H9 (cell line): ENCODE measurements at regions not wholly inside any gene's neighbourhood (a gene's known extent, or its start where the extent isn't known, plus 50 kb on each side); places are given as distances from the start of the nearest gene placed in this dataset.

Source experiments
- DNase-seq: peaks from one replicate; pipeline ENCODE4 v3.0.0-alpha.2; 2017
- H2AFZ ChIP-seq: one replicate; pipeline ENCODE4 v1.6.1; 2013; ENCODE audit warnings: mild to moderate bottlenecking, low read length, control low read depth, moderate library complexity
- H2AK5ac ChIP-seq: 2 replicates; pipeline ENCODE4 v1.6.1; 2013; ENCODE audit warnings: low read length, control low read depth, mixed read lengths; ENCODE audit not compliant: insufficient read length
- H2BK120ac ChIP-seq: one replicate; pipeline ENCODE4 v1.6.1; 2013; ENCODE audit warnings: low read depth, mild to moderate bottlenecking, low read length, control low read depth, inconsistent platforms; ENCODE audit not compliant: poor library complexity, severe bottlenecking
- H2BK12ac ChIP-seq: 2 replicates; pipeline ENCODE4 v1.6.1; 2013; ENCODE audit warnings: low read length, control low read depth, mixed read lengths, low read depth; ENCODE audit not compliant: insufficient read length
- H2BK15ac ChIP-seq: 2 replicates; pipeline ENCODE4 v1.6.1; 2013; ENCODE audit warnings: low read depth, low read length, control low read depth
- H2BK20ac ChIP-seq: one replicate; pipeline ENCODE4 v1.6.1; 2013; ENCODE audit warnings: low read depth, mild to moderate bottlenecking, low read length, control low read depth, inconsistent platforms; ENCODE audit not compliant: poor library complexity, severe bottlenecking
- H2BK5ac ChIP-seq: 2 replicates; pipeline ENCODE4 v1.6.1; 2013; ENCODE audit warnings: low read length, control low read depth, mixed read lengths; ENCODE audit not compliant: insufficient read length
- H3K14ac ChIP-seq: 2 replicates; pipeline ENCODE4 v1.6.1; 2013; ENCODE audit warnings: low read length, control low read depth; ENCODE audit not compliant: insufficient read depth
- H3K18ac ChIP-seq: 2 replicates; pipeline ENCODE4 v1.6.1; 2013; ENCODE audit warnings: low read depth, mild to moderate bottlenecking, mixed read lengths, low read length, control low read depth; ENCODE audit not compliant: insufficient read length
- H3K23ac ChIP-seq: 2 replicates; pipeline ENCODE4 v1.6.1; 2013; ENCODE audit warnings: low read length, control low read depth, mixed read lengths, low read depth; ENCODE audit not compliant: insufficient read length
- H3K23me2 ChIP-seq: 2 replicates; pipeline ENCODE4 v1.6.1; 2013; ENCODE audit warnings: low read depth, mild to moderate bottlenecking, mixed read lengths, low read length, control low read depth; ENCODE audit not compliant: insufficient read length, poor library complexity, severe bottlenecking
- H3K27ac ChIP-seq: 2 replicates; pipeline ENCODE4 v1.5.1; 2013; ENCODE audit warnings: low read length, control low read depth, mixed read lengths, low read depth; ENCODE audit not compliant: insufficient read length
- H3K27me3 ChIP-seq: 2 replicates; pipeline ENCODE4 v1.6.1; 2013; ENCODE audit warnings: low read length, control low read depth, inconsistent platforms; ENCODE audit not compliant: insufficient read depth
- H3K4ac ChIP-seq: 2 replicates; pipeline ENCODE4 v1.6.1; 2013; ENCODE audit warnings: low read depth, mild to moderate bottlenecking, control low read depth, inconsistent platforms, low read length, moderate library complexity
- H3K4me1 ChIP-seq: 2 replicates; pipeline ENCODE4 v1.6.1; 2013; ENCODE audit warnings: low read length, control low read depth, inconsistent platforms; ENCODE audit not compliant: insufficient read depth
- H3K4me2 ChIP-seq: 2 replicates; pipeline ENCODE4 v1.6.1; 2013; ENCODE audit warnings: low read length, control low read depth, mixed read lengths; ENCODE audit not compliant: insufficient read length, insufficient read depth
- H3K56ac ChIP-seq: 2 replicates; pipeline ENCODE4 v1.6.1; 2013; ENCODE audit warnings: low read depth, mild to moderate bottlenecking, mixed read lengths, low read length, control low read depth; ENCODE audit not compliant: insufficient read length
- H3K79me1 ChIP-seq: 2 replicates; pipeline ENCODE4 v1.6.1; 2013; ENCODE audit warnings: low read depth, mild to moderate bottlenecking, moderate library complexity, low read length, control low read depth, inconsistent platforms; ENCODE audit not compliant: insufficient read depth, poor library complexity, severe bottlenecking
- H3K79me2 ChIP-seq: 2 replicates; pipeline ENCODE4 v1.6.1; 2013; ENCODE audit warnings: low read length, control low read depth, inconsistent platforms; ENCODE audit not compliant: insufficient read depth
- H3K9ac ChIP-seq: 2 replicates; pipeline ENCODE4 v1.6.1; 2013; ENCODE audit warnings: low read length, control low read depth, mixed read lengths; ENCODE audit not compliant: insufficient read length; ENCODE audit errors: extremely low read depth
- H3K9me3 ChIP-seq: one replicate; pipeline ENCODE4 v1.6.1; 2013; ENCODE audit warnings: low read depth, low read length, inconsistent platforms; ENCODE audit not compliant: control insufficient read depth
- H3T11ph ChIP-seq: one replicate; pipeline ENCODE4 v1.6.1; 2013; ENCODE audit warnings: mild to moderate bottlenecking, low read length, control low read depth, inconsistent platforms
- H4K20me1 ChIP-seq: one replicate; pipeline ENCODE4 v1.6.1; 2013; ENCODE audit not compliant: control insufficient read depth, insufficient read length, insufficient read depth
- H4K5ac ChIP-seq: 2 replicates; pipeline ENCODE4 v1.6.1; 2013; ENCODE audit warnings: low read depth, mild to moderate bottlenecking, mixed read lengths, low read length, control low read depth; ENCODE audit not compliant: insufficient read length
- H4K8ac ChIP-seq: replicated peaks from 2 replicates; pipeline ENCODE4 v1.6.1; 2013; ENCODE audit warnings: low read length, control low read depth, mixed read lengths, low read depth; ENCODE audit not compliant: insufficient read length
- H4K91ac ChIP-seq: 2 replicates; pipeline ENCODE4 v1.6.1; 2013; ENCODE audit warnings: low read depth, mild to moderate bottlenecking, moderate library complexity, mixed read lengths, low read length, control low read depth; ENCODE audit not compliant: insufficient read length
- H3K27ac Mint-ChIP-seq, 3 experiments: 2 replicates in 2 of 3; 3 replicates in 1 of 3; pipeline ENCODE4 v1.8.0; 2020 to 2021; ENCODE audit warnings: mixed read lengths in 3 of 3, mild to moderate bottlenecking in 1 of 3, moderate library complexity in 1 of 3
- H3K27me3 Mint-ChIP-seq: 2 replicates; pipeline ENCODE4 v1.8.0; 2021; ENCODE audit warnings: low read depth, mild to moderate bottlenecking, moderate library complexity, mixed read lengths
- H3K36me3 Mint-ChIP-seq, 3 experiments: 2 replicates in 2 of 3; 3 replicates in 1 of 3; pipeline ENCODE4 v1.8.0; 2020 to 2021; ENCODE audit warnings: low read depth in 3 of 3, mixed read lengths in 3 of 3; ENCODE audit not compliant: insufficient read depth in 1 of 3
- H3K4me1 Mint-ChIP-seq, 2 experiments: 2 replicates each; pipeline ENCODE4 v1.8.0; 2020; ENCODE audit warnings: mixed read lengths in 2 of 2
- H3K4me3 Mint-ChIP-seq, 2 experiments: 2 replicates in 1 of 2; 3 replicates in 1 of 2; pipeline ENCODE4 v1.8.0; 2020 to 2021; ENCODE audit warnings: mild to moderate bottlenecking in 2 of 2, mixed read lengths in 2 of 2, moderate library complexity in 1 of 2
- H3K9me3 Mint-ChIP-seq, 2 experiments: 2 replicates in 1 of 2; 3 replicates in 1 of 2; pipeline ENCODE4 v1.8.0; 2020; ENCODE audit warnings: mild to moderate bottlenecking in 2 of 2, mixed read lengths in 2 of 2, moderate library complexity in 1 of 2
- CTCF ChIP-seq: fragments of 200-600 bp; sonication (generic); conservative IDR thresholded peaks from 3 replicates; pipeline ENCODE4 v1.8.0; 2021; ENCODE audit warnings: antibody characterized with exemption, mild to moderate bottlenecking
- WGBS: extraction: QIAGEN DNeasy Blood & Tissue Kit; methylation state at CpG from one replicate; pipeline ENCODE4 v1.1.7; 2013; ENCODE audit warnings: missing lambda C conversion rate, low lambda C conversion rate, mixed read lengths; ENCODE audit not compliant: insufficient read length; ENCODE audit errors: extremely low coverage; 5-methylcytosine and 5-hydroxymethylcytosine counted together

DNA sequence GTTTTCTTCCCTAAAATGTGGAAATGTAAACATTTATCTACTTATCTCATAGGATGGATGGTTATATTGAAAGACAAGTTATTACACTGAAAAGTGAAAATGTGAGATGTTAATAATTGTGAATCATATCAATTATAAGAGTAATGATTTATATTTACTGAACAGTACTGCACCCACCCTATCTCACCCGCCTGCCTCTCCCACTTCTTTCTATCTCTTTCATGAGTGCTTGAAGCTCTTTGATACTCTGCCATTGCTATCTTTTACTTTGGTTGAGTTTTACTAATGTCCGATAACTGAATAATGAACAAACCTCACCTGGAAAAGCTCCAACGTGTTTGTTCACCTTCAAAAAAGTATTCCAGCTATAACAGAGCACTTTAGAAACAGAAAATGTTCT is 263.0 kb upstream of the UBASH3B start:
- Histone ChIP-seq H4K5ac (no peak overlapping the region), H3K9ac (no peak overlapping the region), H4K8ac (no peak overlapping the region), H3K27me3 (no peaks in the 10 kb centered on the region), H3K79me2 (no peaks in the 10 kb centered on the region), H2BK5ac (no peak overlapping the region), H2AFZ (no peak overlapping the region), H3K9me3 (no peaks in the 10 kb centered on the region), H3K4me2 (no peak overlapping the region), H3K14ac (no peak overlapping the region), H3K79me1 (no peaks in the 10 kb centered on the region), H2BK120ac (no peak overlapping the region), H3K27ac (no peak overlapping the region), H3K4ac (no peak overlapping the region), H3K4me1 (no peaks in the 10 kb centered on the region), H3K18ac (no peak overlapping the region), H2AK5ac (no peak overlapping the region), H4K91ac (no peak overlapping the region), H2BK12ac (no peak overlapping the region), H2BK15ac (no peak overlapping the region), H3T11ph (no peak overlapping the region), H2BK20ac (no peak overlapping the region), H4K20me1 (no peaks in the 10 kb centered on the region), H3K56ac (no peak overlapping the region), H3K23ac (no peak overlapping the region), H3K23me2 (no peaks in the 10 kb centered on the region)
- H3K27ac Mint-ChIP-seq = no peak overlapping the region
- DNase-seq = no peak
- H3K4me1 Mint-ChIP-seq = no peaks in the 10 kb centered on the region
- H3K4me3 Mint-ChIP-seq = no peak overlapping the region
- TF ChIP-seq CTCF = no peak
- WGBS = no CpG with 5 or more reads among the region's 3 CpGs
- no peaks in the 10 kb centered on the region for H3K36me3 Mint-ChIP-seq
- no peaks in the 10 kb centered on the region for H3K9me3 Mint-ChIP-seq
- H3K27me3 Mint-ChIP-seq = no peaks in the 10 kb centered on the region; the same call in 1 of the 2 replicates
